Endothelial cell of umbilical vein (primary cell): ENCODE measurements at regions not wholly inside any gene's neighbourhood (a gene's known extent, or its start where the extent isn't known, plus 50 kb on each side); places are given as distances from the start of the nearest gene placed in this dataset.

Experiments used
- CTCF ChIP-seq, 2 donors: IDR thresholded peaks; 1 replicate in 1 of 2; 2 replicates in 1 of 2; pipeline ENCODE4 v1.5.1; 2011; ENCODE audit warnings: low read length in 2 of 2, mild to moderate bottlenecking in 2 of 2, moderate library complexity in 2 of 2, control low read depth in 1 of 2, inconsistent platforms in 1 of 2, low read depth in 1 of 2; ENCODE audit not compliant: insufficient read depth in 1 of 2; ENCODE audit errors: extremely low read depth in 1 of 2
- EZH2 ChIP-seq: IDR thresholded peaks from 2 replicates; pipeline ENCODE4 v1.6.1; 2012; ENCODE audit warnings: borderline replicate concordance, low read depth, mild to moderate bottlenecking, moderate library complexity, low read length, inconsistent platforms; ENCODE audit not compliant: severe bottlenecking
- POLR2A ChIP-seq: IDR thresholded peaks from 2 replicates; pipeline ENCODE4 v1.6.1; 2012; ENCODE audit warnings: low read depth, mild to moderate bottlenecking, control low read depth, low read length
- POLR2AphosphoS5 ChIP-seq: IDR thresholded peaks from 2 replicates; pipeline ENCODE4 v1.6.1; 2012; ENCODE audit warnings: low read depth, mild to moderate bottlenecking, control low read depth, low read length, moderate library complexity; ENCODE audit not compliant: insufficient read depth

DNA sequence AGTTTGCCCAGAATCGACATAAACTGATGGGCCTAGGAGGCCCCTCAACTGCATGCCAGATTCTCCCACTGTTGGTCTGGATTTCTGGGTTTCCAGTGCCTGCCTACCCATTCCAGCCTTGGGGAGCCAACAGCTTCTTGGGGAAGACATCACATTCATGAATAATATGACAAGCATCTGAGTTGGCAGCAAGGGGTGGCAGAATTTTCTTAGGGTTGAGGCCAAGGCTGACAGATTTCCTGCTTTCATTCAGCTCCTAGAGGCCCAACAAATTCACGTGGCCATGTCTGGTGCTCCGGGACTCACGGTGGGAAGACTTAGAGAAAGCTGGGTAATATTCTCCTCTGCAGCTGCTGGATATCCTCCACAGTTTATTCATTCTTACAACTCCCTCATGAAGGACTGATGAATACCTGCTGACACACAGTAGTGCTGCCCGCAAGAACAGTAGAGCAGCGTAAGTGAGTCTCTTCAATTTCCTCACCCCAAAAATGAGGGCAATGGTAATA lies 305.0 kb upstream of the TNC start:
- TF ChIP-seq CTCF (IDR thresholded peaks at IDR 0.05; ENCODE audit: extremely low read depth in 1 of 2, insufficient read depth in 1 of 2, low read depth in 1 of 2, low read length in 2 of 2) (no peak), POLR2AphosphoS5 (no peak), POLR2A (no peak), EZH2 (no peak)
